H1 (cell line): ENCODE measurements at regions not wholly inside any gene's neighbourhood (a gene's known extent, or its start where the extent isn't known, plus 50 kb on each side); places are given as distances from the start of the nearest gene placed in this dataset.

Experiments used
- BCL11A ChIP-seq, 2 experiments: IDR thresholded peaks; one replicate each; pipeline ENCODE4 v1.6.1; 2011; ENCODE audit warnings: low read depth in 2 of 2, low read length in 2 of 2, mild to moderate bottlenecking in 2 of 2
- CHD7 ChIP-seq: fragments of 300-600 bp; sonication (generic); IDR thresholded peaks from 2 replicates; pipeline ENCODE4 v1.7.1; 2012; ENCODE audit warnings: low read length, moderate library complexity, mild to moderate bottlenecking, inconsistent platforms; ENCODE audit not compliant: insufficient replicate concordance
- TAF1 ChIP-seq: IDR thresholded peaks from 2 replicates; pipeline ENCODE4 v1.6.1; 2011; ENCODE audit warnings: mild to moderate bottlenecking, low read depth, low read length

GRCh38 chr18:53752781-53753367 lies 471.6 kb downstream of the MBD2 start (continued):
- no peak for TF ChIP-seq CHD7
- no peak for TF ChIP-seq TAF1
- no peak for TF ChIP-seq BCL11A (IDR thresholded peaks at IDR 0.05; ENCODE audit: low read depth in 2 of 2, low read length in 2 of 2)
- TF ChIP-seq, all 59 proteins: peak for 0
